NCI-H2171 (cell line): ENCODE measurements at regions not wholly inside any gene's neighbourhood (a gene's known extent, or its start where the extent isn't known, plus 50 kb on each side); places are given as distances from the start of the nearest gene placed in this dataset.

Source experiments
- DNase-seq: peaks from one replicate; lab custom pipeline; 2025; lab: John Stamatoyannopoulos, UW

DNA sequence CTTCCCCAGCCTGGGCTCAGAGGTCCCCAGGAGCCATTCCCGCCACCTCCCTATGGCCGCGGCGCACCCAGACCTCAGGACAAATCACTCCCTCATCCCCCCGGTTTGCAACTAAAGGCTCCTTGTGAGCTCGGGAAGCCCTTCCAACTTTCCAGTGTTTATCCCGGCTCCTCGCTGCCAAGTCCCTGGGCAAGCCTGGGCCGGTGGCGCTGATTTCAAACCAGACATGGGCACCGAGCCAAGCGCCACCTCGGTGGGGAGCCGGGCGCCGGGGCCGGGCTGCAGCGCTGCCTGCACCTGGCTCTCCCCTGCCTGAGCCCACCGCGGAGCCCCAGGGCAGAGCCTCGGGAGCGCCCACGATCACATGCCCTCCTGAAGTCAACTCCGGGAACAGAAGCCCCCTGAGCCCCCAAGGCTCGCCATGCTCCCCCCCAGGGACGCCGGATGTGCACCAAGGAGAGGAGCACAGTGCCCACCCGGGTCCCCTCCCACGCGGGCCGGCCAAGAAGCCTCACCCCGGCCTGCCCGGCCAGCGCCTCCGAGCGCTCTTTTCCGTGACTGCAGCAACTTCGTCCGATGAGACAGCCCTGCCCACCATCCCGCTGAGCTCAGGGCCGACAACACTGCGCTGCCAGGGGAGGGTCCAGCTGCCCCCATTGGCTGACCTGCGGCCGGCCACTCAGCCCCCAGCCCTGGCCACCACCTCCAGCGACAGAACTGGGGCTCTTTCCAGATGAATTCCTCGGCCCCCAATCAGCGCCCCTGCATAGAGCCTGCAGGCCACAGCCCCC is 50.0 kb downstream of the NCOR2 start:
- peak; percentile 91 for DNase-seq

DNA sequence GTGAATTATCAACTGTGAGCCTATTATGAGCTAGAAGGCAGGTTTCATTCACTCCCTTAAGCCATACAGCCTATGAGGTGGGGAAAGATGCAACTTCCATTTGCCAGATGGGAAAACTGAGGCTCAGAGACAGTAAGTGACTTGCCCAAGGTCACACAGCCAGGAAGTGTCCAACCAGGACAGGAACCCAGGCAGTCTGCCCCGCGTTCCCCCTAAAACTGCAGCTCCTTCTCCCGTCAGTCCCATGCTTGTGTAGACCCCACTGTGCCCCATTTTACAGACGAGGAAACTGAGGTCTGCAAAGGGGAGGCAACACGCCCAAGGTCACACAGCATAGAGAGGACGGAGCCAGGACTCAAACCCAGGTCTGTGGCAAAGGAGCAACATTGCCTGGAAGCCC is 50.6 kb downstream of the NCOR2 start:
- no peak for DNase-seq

DNA sequence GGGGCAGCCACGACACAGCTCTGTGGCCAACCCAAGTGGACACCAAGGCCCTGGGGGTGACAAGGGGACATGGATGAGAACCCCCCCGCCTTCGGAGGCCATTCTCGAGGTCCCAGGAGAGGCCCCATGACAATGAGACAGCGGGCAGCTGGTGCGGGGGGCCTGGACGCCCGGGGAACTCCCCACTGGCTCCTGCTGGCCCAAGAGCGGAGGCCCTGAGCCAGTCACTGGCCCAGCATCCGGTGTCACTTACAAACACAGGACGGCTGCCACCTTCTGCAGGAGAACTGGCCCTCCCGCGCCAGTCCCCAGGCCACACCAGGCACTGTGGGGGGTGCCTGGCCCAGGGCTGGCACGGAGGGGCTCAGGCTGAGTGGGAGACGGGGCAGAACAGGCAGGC is 51.4 kb downstream of the NCOR2 start:
- no peak for DNase-seq

- no peak for DNase-seq
Observed at GRCh38 chr12:124514996-124515932, 52.1 kb downstream of the NCOR2 start.

DNA sequence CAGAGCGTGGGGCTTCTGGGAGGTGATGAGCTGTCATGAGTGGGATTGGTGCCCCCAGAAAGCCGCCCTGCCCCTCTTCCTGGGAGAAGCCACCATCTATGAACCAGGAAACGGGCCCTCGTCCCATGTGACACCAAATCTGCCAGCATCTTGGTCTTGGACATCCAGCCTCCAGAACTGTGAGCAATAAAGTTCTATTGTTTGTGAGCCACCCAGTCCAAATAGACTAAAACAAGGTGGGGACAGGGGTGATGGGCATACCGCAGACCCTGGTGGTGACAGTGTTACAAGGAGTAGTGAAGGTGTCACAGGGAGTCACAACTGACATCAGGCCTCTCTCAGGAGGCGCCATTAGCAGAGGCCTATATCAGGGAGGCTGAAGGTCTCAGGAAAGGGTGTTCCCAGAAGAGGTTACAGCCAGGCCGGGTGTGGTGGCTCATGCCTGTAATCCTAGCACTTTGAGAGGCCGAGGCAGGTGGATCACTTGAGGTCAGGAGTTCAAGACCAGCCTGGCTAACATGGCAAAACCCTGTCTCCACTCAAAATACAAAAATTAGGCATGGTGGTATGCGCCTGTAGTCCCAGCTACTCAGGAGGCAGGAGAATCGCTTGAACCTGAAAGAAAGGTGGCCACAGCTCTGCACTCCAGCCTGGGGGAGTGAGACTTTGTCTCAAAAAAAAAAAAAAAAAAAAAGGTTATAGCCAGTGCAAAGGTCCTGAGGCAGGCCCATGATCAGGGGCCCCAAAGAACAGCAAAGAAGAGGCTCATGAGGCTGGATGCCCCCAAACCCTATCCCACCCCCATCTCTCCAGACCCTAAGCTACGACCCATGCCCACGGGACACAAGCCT is 53.0 kb downstream of the NCOR2 start:
- DNase-seq: no peak

DNA sequence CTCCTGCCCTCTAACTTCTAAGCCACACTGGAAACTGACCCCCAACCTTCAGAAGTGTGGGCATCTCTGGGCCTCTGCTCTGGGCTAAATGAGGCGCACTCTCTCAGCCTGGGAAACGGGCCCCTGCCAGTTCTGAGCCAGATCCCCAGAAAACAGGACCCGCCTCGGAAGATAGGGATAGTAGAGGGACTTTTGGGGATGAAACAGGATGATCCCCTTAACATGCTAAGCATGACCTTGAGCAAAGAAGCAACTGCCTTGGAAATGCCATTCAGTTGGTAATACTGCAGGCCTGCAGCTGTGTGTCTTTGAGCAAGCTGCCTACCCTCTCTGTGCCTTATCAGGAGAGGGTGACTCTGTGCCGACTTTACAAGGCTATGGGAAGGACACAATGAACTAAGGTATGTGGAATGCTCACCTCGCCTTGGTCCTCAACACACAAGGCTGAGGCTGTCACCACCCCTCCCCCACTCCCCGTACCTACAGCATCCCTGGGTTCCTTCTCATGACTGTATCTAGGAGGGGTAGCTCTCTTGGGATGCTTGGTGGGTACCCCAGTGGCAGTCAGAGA is 54.0 kb downstream of the NCOR2 start:
- no peak for DNase-seq

GRCh38 chr12:124512667-124513296 is 54.6 kb downstream of the NCOR2 start:
- DNase-seq: no peak

GRCh38 chr12:124511259-124511985 is 56.0 kb downstream of the NCOR2 start:
- no peak for DNase-seq

DNA sequence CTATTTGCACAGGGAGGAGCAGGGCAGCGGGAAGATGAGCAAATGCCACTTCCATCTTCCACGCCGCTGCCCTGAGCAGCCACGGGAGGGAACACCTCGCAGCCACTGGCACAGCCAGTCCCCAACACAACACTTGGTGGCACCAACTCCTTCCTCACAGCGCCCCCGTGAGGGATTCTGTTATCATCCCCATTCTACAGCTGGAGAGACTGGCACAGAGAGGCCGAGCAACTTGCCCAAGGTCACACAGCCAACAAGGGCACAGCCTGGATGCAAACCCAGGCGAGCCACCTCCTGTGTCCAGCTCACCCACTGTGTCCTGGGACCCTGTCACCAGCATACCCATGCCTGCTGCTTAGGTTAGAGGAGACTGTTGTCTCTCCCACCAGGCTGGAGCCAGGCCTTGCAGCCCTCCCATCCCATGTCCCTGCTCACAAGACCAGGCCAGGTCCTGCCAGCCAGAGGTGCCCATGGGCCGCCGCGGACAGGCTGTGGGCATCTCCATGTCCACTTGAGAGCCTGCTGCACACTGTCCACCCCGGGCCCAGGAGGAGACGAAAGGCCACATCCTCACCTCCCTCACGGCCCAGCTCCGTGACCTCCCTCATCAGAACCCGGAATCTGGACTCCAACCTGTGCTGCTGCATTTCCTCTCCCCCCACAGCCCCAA is 57.0 kb downstream of the NCOR2 start:
- no peak for DNase-seq

- no peak for DNase-seq
Observed at GRCh38 chr12:124509676-124510300, 57.6 kb downstream of the NCOR2 start.

GRCh38 chr12:124509300-124509675 is 58.1 kb downstream of the NCOR2 start:
- no peak for DNase-seq

- no peak for DNase-seq
Observed at GRCh38 chr12:124508381-124509079, 58.9 kb downstream of the NCOR2 start.

GRCh38 chr12:124507188-124508109 is 60.0 kb downstream of the NCOR2 start:
- DNase-seq: no peak

GRCh38 chr12:124506832-124507153 is 60.6 kb downstream of the NCOR2 start:
- no peak for DNase-seq

DNA sequence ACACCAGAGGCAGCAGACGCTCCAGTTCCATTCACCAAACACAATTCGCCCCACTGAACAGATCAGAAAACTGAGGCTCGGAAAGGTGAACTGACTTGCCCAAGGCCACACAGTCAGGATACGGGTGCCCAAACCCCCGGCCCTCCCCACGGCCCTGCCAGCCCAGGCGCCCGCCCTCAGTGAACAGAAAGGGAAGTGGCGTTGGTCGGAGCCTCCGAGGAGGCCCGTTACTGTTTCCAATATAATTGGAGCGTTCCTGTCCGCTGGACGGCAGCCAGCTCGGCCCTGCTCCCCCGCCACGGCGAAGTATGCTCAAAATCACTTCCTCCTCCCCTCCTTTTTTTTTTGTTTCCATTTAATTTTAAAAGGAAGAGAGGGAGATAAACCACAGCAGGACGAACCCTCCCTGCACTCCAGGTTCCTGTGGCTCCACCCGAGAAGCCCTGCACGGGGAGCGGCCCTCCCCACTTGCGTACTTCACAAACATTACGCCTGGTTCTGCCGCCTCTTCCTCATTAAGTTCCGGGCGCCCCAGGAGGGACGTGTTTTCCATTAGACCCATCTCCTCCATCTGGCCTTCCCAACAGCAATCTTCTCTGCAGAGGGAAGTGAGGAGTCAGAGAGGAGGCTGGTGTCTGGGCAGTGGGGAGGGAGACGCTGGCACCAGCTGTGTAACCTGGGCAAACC is 61.1 kb downstream of the NCOR2 start:
- peak; percentile 89 for DNase-seq

- no peak for DNase-seq
Observed at GRCh38 chr12:124505001-124505818, 62.2 kb downstream of the NCOR2 start.
